EL (cell line): ENCODE measurements at regions not wholly inside any gene's neighbourhood (a gene's known extent, or its start where the extent isn't known, plus 50 kb on each side); places are given as distances from the start of the nearest gene placed in this dataset.

ENCODE experiments used
- DNase-seq: peaks from one replicate; pipeline ENCODE4 v3.0.0-alpha.2; 2016

- no peak for DNase-seq
Measured at GRCh38 chr4:19698961-19699360, 552.7 kb upstream of the SLIT2 start.

DNA sequence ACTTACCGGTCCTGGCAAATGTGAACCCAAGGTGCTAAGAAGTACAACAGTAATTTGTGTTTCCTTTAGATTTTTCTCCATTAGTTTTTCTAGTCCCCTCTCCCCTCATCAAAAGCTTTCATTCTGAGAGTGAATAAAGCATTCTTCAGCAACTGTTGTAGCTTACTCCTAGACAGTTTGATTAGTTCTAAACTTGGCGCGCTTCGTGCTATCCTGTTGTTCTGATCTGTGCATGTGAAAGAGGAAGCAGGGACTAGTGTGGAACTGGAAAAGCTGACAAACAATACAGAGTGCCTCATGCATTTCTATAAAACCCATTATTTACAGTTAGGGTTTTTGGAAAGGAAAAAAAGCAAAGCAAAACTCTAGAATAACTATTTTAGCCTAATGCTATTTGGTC, 556.9 kb upstream of the SLIT2 start:
- DNase-seq, result no peak

DNA sequence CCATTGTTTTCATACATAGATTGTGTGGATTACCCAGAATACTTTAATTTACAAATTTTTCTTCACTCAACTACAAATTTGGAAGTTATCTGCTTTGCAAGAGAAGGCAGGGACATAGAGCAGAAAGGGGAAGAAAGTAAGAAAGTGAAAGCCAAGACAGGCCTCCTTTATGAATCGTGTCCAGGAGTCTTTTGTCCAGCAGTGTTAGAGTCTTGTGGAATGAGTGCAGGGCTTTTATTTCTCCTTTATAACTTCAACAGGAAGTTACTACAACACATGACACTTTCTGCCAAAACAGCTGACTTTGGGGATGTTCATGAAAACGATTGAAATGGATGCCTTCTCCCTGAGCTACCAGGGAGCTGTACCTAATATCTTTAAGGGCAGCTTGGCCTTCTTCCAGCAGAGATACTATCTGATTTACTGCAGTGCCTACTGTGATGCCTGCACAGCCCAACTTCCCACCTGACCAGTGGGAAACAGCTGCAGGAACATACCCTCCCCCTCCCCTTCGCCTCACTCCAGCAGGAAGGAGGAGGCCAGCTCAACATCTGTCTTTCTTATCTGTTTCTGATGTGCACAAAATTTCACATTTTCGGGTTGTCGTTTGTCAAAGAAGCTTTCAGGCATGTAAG, 557.7 kb upstream of the SLIT2 start:
- DNase-seq, result no peak

GRCh38 chr4:19689511-19689910, 562.2 kb upstream of the SLIT2 start:
- DNase-seq, result peak; percentile 91

- no peak for DNase-seq
Measured at GRCh38 chr4:19686456-19686855, 565.2 kb upstream of the SLIT2 start.

DNA sequence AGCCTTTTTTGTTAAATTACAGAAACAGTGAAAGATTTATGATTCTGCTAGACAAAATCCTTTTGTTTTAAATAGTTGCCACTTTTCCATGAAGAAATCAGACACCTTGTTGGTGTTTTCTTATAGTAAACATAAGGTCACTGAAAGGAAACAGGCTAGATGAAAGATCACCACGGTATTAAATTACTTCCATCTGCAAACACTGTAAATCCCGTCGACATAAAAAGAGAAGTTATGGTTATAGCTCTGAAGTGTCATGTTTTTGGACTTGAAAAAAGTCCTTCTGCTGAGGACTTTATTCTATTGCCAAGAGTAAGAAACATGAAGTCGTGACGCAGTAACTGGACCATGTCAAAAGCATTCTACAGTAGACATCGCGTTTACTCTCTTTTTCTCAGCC, 567.6 kb upstream of the SLIT2 start:
- no peak for DNase-seq

- DNase-seq, result no peak
Measured at GRCh38 chr4:19683426-19683825, 568.3 kb upstream of the SLIT2 start.

DNA sequence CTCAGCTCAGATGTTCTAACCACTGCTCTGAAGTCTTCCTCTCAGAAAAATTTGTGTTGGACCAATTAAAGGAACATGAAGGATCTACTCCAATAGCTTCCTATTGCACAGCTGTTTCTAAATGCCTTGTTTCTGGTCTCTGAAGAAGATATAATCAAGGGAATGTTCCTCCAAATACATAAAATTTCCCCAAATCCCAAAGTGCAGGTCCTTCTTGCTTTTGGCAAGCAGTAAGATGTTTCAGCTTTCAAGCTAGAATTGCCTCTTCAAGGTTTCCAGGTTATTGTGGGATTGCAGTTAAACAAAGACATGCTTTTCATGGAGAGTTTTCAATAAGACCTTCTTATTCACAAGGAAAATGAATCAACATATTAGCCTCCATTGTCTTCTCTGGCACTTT, 574.5 kb upstream of the SLIT2 start:
- no peak for DNase-seq

DNA sequence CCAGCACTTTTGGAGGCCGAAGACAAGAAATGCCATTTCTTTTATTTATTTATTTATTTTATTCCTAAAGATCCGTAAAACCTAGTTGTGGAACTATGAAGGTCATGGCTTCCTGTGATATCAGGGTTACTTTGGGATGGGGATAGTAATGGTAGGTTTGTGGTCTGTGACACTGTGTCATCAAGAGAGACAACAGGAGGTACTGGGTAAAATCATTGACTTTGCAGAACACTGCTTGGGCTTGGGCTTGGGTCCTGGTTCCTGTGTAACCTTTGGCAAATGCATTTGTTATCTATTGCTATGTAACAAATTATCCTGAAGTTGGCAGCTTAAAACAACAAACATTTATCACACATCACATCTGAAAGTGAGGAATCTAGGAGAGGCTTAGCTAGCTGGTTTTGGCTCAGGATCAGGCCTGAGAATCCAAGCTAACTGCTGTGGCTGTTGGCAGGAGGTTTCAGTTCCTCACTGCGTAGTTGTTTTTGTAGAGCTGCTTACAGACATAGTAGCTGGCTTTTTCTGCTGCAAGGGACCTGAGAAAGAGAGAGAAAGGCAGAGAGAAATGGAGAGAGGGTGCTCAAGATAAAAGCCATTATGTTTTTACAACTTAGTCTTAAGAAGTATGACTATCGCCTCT, 576.4 kb upstream of the SLIT2 start:
- no peak for DNase-seq

DNA sequence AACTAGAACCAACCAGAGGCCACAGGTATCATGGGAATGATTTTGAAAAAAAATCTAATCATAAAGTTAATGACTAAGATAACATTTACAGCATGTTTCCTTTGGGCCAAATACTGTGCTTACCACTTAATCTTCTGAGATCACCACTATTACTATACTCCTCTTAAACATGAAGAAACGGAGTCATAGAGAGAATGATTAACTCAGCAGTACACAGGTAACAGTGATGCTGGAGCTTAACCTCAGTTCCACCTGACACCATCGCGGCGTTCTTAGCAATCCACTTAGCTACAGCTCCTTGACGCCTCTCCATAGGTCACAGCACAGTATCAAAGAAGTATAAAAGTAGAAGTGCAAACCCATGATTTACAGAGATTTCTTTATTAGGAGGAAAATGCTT, 592.6 kb upstream of the SLIT2 start:
- DNase-seq, result no peak

DNA sequence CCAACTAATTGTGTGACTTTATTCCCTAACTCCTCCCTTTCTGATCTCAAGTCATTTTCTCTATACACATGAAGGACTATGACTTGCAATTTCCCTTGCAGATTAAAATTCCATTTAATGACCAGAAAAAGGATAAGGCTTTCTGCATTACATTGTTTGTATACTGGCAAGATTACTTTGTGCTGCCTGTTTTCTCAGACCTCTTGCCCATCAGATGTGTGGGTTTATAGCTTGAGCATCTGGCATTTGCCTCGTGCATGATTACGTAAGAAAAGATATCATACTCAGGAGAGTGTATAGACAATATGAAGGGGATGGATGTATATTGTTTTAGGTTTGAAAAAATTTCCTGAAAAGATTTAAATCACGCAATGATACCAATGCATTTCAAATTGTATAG, 593.8 kb upstream of the SLIT2 start:
- DNase-seq, result no peak

GRCh38 chr4:19655666-19656065, 596.0 kb upstream of the SLIT2 start:
- no peak for DNase-seq

DNA sequence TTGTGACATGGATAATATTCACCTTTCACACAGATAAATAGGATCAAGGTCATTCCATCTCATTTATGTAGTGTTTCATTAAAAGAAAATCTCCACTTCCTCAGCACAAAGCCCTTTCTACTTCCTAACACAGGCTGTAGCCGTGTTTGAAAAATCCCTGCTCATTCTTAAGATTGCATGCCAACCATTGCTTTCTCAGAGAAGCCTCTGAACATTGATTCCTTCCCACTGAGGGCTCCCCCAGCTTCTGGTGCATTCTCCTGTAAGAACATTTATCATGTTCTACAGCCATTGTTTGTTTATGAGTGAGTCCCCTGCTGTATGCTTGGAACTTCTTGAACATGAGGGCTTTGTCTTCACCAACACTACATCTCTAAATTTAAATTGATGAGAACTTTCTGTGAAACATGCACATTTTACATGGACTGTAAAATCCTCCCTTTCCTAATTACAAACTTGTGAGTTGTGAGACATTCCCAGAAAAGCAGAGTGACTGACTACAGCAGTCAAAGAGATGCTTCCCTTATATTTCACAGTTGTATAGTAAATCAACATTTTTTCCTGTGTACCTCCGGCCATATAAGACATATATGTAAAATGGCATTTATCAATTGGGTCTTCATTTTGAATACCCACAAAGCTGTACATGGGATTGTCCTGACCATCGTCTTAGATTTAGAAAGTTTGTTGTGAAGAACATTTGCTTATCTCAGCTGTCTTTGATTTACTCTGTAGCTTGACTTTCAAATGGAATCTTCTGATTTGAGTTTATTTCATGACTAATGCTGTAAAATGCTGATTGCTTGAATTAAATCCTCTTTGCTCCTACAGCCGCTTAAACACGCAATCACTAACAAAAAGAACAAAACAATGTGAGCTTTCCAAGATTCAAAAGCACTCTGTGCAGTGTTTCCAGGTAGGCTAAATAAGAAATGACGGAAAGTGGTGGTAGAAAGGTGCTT, 600.5 kb upstream of the SLIT2 start:
- DNase-seq, result no peak

GRCh38 chr4:19645589-19645988, 606.1 kb upstream of the SLIT2 start:
- DNase-seq, result no peak

DNA sequence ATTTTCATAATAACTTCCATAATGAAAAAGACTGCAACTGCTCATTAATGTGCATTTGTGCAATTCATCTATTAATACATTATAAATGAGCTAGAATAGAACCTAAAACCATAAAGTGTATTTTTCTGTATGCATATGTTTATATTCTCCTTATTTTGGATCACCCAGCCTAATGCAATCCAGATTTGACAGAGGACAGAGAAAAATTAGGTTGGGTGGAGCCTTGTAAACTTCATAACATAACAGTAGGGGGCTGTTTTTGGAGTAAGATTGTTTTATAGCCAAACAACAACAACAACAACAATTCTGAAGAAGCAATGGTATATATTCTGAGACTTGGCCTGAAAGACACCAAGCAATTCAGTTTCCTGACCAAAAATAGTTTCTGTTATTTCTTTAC, 615.3 kb upstream of the SLIT2 start:
- no peak for DNase-seq

DNA sequence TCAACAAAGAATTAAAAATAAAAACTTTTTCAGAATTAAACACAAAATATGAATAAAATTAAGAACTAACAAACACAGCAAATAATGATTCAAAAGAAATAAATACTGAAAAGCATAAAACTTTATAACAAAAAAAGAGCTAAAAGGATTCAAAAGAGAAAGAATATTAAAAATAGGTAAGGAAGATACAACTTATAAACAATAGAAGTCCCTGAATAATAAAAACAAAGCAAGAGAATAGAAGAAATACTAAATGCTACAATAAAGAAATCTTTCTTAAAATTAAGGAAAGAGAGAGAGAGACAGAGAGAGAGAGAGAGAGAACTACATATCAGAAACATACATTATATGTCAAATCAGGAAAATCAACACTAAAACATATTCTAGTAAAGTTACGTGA, 619.9 kb upstream of the SLIT2 start:
- DNase-seq, result no peak

DNA sequence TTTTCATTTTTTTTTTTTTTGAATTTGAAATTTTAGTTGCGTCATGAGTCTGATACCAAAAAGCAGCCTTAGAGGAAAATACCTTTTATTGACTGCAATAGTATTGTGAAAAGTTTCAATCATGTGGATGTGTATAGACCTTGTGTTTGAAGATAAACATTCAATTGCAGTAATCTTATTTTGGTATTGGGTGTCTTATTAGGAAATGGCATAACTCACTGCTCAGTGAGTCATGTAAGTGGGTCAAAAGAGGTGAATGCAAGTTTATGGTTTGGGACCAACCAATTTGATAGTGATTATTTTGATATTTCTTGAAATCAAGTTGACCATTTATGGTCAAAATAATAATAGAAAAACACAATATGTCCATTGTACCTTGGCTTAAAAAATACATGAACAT, 627.8 kb upstream of the SLIT2 start:
- peak; percentile 1 for DNase-seq

DNA sequence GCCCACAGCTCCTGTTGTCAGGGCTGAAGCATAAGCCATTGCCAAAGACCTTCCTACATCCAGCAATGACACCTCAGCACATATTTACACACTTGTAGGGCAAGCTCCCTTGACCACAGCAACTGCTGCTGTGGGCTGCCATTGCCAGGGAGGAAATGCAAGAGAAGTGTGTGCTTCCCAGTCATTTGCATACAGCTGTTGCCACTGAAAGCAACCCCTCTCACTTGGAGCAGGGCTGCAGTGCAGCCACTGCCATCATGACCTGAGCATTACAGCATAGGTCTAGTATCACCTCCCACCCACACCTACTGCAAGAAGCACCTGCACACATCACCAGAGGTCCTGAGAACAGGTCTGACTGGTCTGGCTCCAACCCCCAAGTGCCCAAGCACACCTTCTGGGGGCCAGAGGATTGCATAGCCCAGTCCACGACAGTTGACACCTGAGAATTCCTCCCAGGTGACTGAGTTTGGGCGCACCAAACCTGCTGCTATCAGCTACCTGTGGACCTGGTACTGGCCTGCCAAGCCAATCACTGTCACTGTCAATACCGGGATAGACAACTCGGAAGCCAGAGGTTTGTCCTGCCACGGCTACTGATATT, 636.5 kb upstream of the SLIT2 start:
- DNase-seq, result no peak

DNA sequence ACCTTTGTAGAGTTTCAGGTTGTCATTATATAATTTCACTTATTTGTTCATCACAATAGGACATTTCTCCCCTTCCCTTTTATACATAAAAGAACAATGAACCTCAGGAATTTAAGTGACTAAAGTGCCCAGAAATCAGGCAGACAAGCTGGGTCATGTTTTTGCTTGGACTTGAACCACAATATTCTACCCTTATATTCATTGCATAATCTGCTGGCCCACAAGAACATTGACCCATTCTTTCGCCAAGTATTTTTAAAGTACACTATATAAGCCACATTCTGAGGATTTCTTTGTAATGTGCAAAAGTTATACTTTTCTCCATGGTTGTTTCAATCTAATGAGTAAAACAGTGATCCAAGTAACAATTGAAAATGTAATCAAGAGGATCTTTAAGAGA, 637.5 kb upstream of the SLIT2 start:
- no peak for DNase-seq

DNA sequence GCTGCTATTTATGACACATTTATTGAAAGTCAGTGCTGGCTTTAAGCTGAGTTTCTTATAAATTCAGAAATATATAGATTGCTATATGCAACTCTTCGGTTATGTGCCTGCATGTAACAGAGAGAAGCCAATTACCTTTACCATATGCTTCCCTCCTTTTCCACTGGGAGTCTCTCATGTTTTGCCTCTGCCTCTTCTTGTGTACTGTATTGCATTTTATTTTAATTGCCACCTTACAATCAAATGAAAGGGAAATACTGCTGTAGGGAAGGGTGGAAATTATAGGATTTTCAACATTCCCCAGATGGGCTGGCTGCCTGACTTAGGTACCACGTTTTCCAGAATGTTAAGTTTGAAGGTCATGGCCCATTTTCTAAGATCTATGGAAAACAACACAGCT, 655.4 kb upstream of the SLIT2 start:
- DNase-seq, result no peak

DNA sequence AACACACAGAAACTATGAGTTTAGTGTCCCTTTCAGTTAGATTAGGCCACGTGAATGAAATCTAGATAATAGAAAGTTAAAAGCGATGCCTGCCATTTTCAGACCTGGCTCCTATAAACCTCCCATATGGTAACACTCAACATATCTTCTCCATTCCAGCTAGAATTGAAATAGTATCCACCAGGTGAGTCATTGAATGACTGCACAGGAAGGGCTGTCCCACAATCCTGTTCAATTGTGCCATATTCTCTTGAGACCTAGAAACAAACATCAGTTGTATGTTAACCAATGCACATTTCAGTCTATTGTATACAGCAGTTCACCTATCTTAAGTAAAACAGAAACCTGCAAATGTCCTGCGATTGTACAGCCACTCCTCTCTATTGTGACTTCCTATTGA, 659.3 kb upstream of the SLIT2 start:
- DNase-seq, result no peak

DNA sequence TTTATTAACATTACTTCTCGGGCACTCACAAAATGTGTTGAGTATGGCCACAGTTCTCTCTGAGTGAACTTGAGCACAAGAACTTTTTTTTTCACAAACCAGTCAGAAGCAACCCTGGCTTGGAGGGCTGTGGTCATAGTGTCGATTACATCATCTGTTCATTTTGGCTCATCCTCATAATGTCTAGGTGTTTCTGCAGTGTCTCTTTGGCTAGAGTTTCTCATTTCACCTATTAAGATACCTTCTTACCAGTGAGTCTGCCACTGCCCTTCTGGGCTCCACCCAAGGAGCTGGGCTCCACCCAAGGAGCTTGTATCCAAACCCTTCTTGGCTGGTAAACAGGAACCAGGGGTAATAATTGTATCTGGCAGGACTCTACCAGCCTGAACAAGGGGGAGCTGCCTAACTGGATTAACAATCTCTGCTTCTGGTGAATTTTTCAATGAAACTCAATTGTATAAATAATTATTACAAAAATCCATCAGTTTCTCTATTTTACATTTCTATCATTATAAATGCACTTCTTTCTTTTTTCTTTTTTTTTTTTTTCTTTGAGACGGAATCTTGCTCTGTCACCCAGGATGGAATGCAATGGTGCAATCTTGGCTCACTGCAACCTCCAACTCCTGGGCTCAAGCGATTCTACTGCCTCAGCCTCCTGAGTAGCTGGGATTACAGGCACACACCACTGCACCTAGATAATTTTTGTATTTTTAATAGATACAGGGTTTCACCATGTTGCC, 667.7 kb upstream of the SLIT2 start:
- DNase-seq, result no peak

DNA sequence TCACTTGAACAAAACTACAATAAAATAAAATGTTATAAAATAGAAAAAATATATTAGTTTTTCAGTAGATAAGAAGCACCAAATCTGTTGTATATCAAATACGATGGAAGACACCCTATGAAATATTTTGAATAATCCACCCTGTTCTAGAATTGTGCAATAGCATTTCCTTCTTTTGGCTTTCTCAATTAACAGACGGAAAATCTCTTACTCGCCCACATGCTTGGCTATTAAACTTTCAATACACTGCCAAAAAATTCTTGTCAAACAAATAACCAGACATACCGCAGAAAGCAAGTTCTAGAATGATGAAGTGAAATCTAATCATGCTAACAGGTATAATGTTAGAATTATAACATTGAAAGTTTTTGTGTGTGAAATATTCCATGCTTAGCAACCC, 671.6 kb upstream of the SLIT2 start:
- DNase-seq, result peak; percentile 9
